ENCODE measurements at regions not wholly inside any gene's neighbourhood (a gene's known extent, or its start where the extent isn't known, plus 50 kb on each side); places are given as distances from the start of the nearest gene placed in this dataset.
"Not testable (repeated sequence)": the region's sequence is repeated elsewhere in the genome, so short reads cannot be mapped to it uniquely, and the experiment has no call there.

DNA sequence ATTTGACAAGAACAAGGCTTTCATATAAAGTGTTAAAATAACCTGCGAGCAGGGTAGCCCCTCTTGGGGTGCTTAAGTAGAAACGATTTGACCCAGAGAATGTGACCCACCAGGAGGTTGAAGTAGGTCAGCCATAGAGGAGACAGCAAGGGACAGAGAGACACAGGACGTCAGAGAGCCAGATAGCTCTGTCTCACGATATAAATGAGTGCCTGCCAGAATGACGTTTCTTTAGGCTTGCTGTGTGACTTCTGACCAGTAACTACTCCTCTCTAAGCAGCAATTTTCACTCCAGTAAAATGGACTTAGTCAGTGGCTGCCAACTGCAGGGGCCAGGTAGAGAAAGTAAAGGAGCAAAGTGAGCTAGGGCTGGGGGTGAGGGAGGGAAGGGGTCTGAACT, 473.0 kb upstream of the C16orf82 start:
- Mint-ChIP-seq H3K4me3 (no peak overlapping the region), H3K9me3 (no peaks in the 10 kb centered on the region), H3K27ac (no peak overlapping the region), H3K4me1 (ENCODE audit: low read depth) (peaks cover 9% of the 10 kb centered on the region), H3K27me3 (peaks cover 17% of the 10 kb centered on the region), H3K36me3 (ENCODE audit: low read depth) (no peaks in the 10 kb centered on the region)
- no peak for DNase-seq
- peaks cover 0 to 4% of the 10 kb centered on the region in 2 experiments for H3K9me3 ChIP-seq (ENCODE audit: control insufficient read depth in 1 of 2, insufficient read depth in 1 of 2, low read length in 2 of 2)
- POLR2A ChIA-PET: no interaction called here
- H3K4me3 ChIP-seq (ENCODE audit: low read length): no peak overlapping the region
- no peaks in the 10 kb centered on the region for H3K36me3 ChIP-seq (ENCODE audit: insufficient read depth, low read length)
- H3K4me1 ChIP-seq (ENCODE audit: insufficient read depth, low read length): peaks cover 8% of the 10 kb centered on the region
- H3K27me3 ChIP-seq (ENCODE audit: control insufficient read depth in 1 of 2, insufficient read depth in 2 of 2, low read length in 2 of 2): peaks cover 0 to 5% of the 10 kb centered on the region in 2 experiments
- TF ChIP-seq, protein P1, sequence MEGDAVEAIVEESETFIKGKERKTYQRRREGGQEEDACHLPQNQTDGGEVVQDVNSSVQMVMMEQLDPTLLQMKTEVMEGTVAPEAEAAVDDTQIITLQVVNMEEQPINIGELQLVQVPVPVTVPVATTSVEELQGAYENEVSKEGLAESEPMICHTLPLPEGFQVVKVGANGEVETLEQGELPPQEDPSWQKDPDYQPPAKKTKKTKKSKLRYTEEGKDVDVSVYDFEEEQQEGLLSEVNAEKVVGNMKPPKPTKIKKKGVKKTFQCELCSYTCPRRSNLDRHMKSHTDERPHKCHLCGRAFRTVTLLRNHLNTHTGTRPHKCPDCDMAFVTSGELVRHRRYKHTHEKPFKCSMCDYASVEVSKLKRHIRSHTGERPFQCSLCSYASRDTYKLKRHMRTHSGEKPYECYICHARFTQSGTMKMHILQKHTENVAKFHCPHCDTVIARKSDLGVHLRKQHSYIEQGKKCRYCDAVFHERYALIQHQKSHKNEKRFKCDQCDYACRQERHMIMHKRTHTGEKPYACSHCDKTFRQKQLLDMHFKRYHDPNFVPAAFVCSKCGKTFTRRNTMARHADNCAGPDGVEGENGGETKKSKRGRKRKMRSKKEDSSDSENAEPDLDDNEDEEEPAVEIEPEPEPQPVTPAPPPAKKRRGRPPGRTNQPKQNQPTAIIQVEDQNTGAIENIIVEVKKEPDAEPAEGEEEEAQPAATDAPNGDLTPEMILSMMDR (IDR thresholded peaks at IDR 0.05): no peak
- no peak overlapping the region for H3K27ac ChIP-seq (ENCODE audit: low read depth in 1 of 2, low read length in 2 of 2)
- CTCF ChIA-PET: no interaction called here
- ATAC-seq (ENCODE audit: poor library complexity): no peak
- intact Hi-C loops (cut with DNase I, micrococcal nuclease): no loop called here

DNA sequence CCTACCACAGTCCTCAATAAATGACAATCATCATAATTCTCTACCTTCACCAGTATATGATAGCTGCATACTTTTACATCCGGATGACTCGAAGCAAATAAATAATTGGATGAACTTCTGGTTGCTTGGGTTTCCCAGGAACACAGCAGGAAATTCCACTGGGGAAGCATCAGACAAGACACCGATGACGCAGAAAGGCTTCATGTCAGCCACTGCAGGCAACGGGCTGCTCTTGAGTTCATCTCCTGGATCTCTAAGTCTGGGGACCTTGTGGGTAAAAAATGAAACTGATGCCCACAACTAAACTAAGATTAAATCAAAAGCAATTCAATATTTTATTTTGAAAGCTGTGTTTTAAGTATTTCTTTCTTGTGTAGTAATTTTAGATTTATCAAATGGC, 472.1 kb upstream of the C16orf82 start:
- intact Hi-C loops (cut with DNase I, micrococcal nuclease): no loop called here
- no peaks in the 10 kb centered on the region for H3K36me3 ChIP-seq (ENCODE audit: insufficient read depth, low read length)
- CTCF ChIA-PET: no interaction called here
- POLR2A ChIA-PET: no interaction called here
- H3K27ac ChIP-seq (ENCODE audit: low read depth in 1 of 2, low read length in 2 of 2): no peak overlapping the region
- no peak for ATAC-seq (ENCODE audit: poor library complexity)
- TF ChIP-seq, protein P1 (IDR thresholded peaks at IDR 0.05): no peak
- Mint-ChIP-seq H3K36me3 (ENCODE audit: low read depth) (no peaks in the 10 kb centered on the region), H3K27me3 (peaks cover 22% of the 10 kb centered on the region), H3K9me3 (no peaks in the 10 kb centered on the region), H3K4me1 (ENCODE audit: low read depth) (peaks cover 9% of the 10 kb centered on the region), H3K27ac (no peak overlapping the region), H3K4me3 (no peak overlapping the region)
- H3K9me3 ChIP-seq (ENCODE audit: control insufficient read depth in 1 of 2, insufficient read depth in 1 of 2, low read length in 2 of 2): peaks cover 0 to 4% of the 10 kb centered on the region in 2 experiments
- peaks cover 0 to 5% of the 10 kb centered on the region in 2 experiments for H3K27me3 ChIP-seq (ENCODE audit: control insufficient read depth in 1 of 2, insufficient read depth in 2 of 2, low read length in 2 of 2)
- peaks cover 18% of the 10 kb centered on the region for H3K4me1 ChIP-seq (ENCODE audit: insufficient read depth, low read length)
- DNase-seq: no peak
- H3K4me3 ChIP-seq (ENCODE audit: low read length): no peak overlapping the region

DNA sequence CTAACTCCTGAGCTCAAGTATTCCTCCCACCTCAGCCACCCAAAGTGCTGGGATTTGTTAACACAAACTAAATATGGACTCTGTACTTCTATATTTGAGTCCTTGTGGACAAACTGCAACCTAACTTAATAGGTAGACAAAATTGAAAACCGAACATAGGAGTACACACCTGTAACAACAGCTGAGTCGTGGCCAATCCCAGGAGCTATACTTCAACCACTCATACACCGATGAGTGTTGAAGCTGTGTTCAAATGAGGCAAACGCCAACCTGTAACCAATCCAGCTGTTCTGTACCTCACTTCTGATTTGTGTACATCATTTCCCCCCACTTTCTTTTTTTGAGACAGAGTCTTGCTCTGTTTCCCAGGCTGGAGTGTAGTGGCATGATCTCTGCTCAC, 471.5 kb upstream of the C16orf82 start:
- H3K4me3 ChIP-seq (ENCODE audit: low read length): no peak overlapping the region
- DNase-seq: no peak
- H3K36me3 ChIP-seq (ENCODE audit: insufficient read depth, low read length): no peaks in the 10 kb centered on the region
- H3K27ac Mint-ChIP-seq: no peak overlapping the region
- H3K27me3 Mint-ChIP-seq: peaks cover 22% of the 10 kb centered on the region
- H3K27me3 ChIP-seq (ENCODE audit: control insufficient read depth in 1 of 2, insufficient read depth in 2 of 2, low read length in 2 of 2): peaks cover 0 to 1% of the 10 kb centered on the region in 2 experiments
- no peak for ATAC-seq (ENCODE audit: poor library complexity)
- intact Hi-C loops (cut with DNase I, micrococcal nuclease): no loop called here
- POLR2A ChIA-PET: no interaction called here
- H3K4me1 ChIP-seq (ENCODE audit: insufficient read depth, low read length): peaks cover 22% of the 10 kb centered on the region
- no peaks in the 10 kb centered on the region for H3K9me3 Mint-ChIP-seq
- no peak overlapping the region for H3K4me3 Mint-ChIP-seq
- H3K36me3 Mint-ChIP-seq (ENCODE audit: low read depth): no peaks in the 10 kb centered on the region
- H3K4me1 Mint-ChIP-seq (ENCODE audit: low read depth): peaks cover 9% of the 10 kb centered on the region
- CTCF ChIA-PET: no interaction called here
- H3K9me3 ChIP-seq (ENCODE audit: control insufficient read depth in 1 of 2, insufficient read depth in 1 of 2, low read length in 2 of 2): peaks cover 0 to 4% of the 10 kb centered on the region in 2 experiments
- H3K27ac ChIP-seq (ENCODE audit: low read depth in 1 of 2, low read length in 2 of 2): no peak overlapping the region
- TF ChIP-seq, protein P1 (IDR thresholded peaks at IDR 0.05): no peak

DNA sequence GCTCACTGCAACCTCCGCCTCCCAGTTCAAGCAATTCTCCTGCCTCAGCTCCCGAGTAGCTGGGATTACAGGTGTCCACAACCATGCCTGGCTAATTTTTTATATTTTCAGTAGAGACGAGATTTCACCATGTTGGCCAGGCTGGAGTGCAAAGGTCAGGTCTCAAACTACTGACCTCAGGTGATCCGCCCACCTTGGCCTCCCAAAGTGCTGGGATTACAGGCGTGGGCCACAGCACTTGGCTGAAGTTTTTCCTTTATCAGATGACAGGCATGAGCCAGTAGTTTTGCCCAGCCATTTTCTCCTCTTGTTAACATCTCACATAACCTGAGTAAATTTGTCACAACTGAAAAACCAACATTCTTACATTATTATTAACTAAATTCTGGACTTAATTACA, 470.7 kb upstream of the C16orf82 start:
- H3K4me3 Mint-ChIP-seq; H3K27ac Mint-ChIP-seq; ATAC-seq (ENCODE audit: poor library complexity); H3K4me3 ChIP-seq (ENCODE audit: low read length); H3K36me3 ChIP-seq (ENCODE audit: insufficient read depth, low read length); H3K4me1 Mint-ChIP-seq (ENCODE audit: low read depth); H3K27me3 ChIP-seq (ENCODE audit: control insufficient read depth in 1 of 2, insufficient read depth in 2 of 2, low read length in 2 of 2); H3K36me3 Mint-ChIP-seq (ENCODE audit: low read depth); H3K9me3 Mint-ChIP-seq; H3K27ac ChIP-seq (ENCODE audit: low read depth in 1 of 2, low read length in 2 of 2); H3K9me3 ChIP-seq (ENCODE audit: control insufficient read depth in 1 of 2, insufficient read depth in 1 of 2, low read length in 2 of 2); CTCF ChIA-PET; DNase-seq; intact Hi-C loops (cut with DNase I, micrococcal nuclease); POLR2A ChIA-PET: not testable (repeated sequence)
- H3K27me3 Mint-ChIP-seq: peaks cover 13% of the 10 kb centered on the region
- H3K4me1 ChIP-seq (ENCODE audit: insufficient read depth, low read length): peaks cover 27% of the 10 kb centered on the region
